Epithelial cell of esophagus (primary cell): ENCODE measurements at regions not wholly inside any gene's neighbourhood (a gene's known extent, or its start where the extent isn't known, plus 50 kb on each side); places are given as distances from the start of the nearest gene placed in this dataset.

Experiments
- DNase-seq: peaks from one replicate; pipeline ENCODE4 v3.0.0; 2010; ENCODE audit warnings: low read depth
- H3K4me3 ChIP-seq: 2 replicates; pipeline ENCODE4 v1.5.1; 2011; ENCODE audit warnings: mild to moderate bottlenecking, low read length, control low read depth
- CTCF ChIP-seq: IDR thresholded peaks from 2 replicates; pipeline ENCODE4 v1.5.1; 2011; ENCODE audit warnings: low read depth, mild to moderate bottlenecking, low read length, control low read depth, inconsistent platforms; ENCODE audit not compliant: insufficient read depth; ENCODE audit errors: missing control alignments

- TF ChIP-seq CTCF: no peak
- no peak for DNase-seq
- H3K4me3 ChIP-seq: no peak overlapping the region
These were observed 199.2 kb upstream of the SLC39A10 start for GRCh38 chr2:195457873-195458272.

GRCh38 chr2:195456771-195457170 lies 200.3 kb upstream of the SLC39A10 start:
- no peak for TF ChIP-seq CTCF
- DNase-seq: no peak
- no peak overlapping the region for H3K4me3 ChIP-seq

- TF ChIP-seq CTCF: no peak
- H3K4me3 ChIP-seq: no peak overlapping the region
- no peak for DNase-seq
These were observed 205.9 kb upstream of the SLC39A10 start for GRCh38 chr2:195451160-195451559.

GRCh38 chr2:195450552-195451113 lies 206.4 kb upstream of the SLC39A10 start:
- H3K4me3 ChIP-seq: no peak overlapping the region
- no peak for DNase-seq

GRCh38 chr2:195447323-195447975 lies 209.6 kb upstream of the SLC39A10 start:
- no peak for TF ChIP-seq CTCF

More at GRCh38 chr2:195450552-195451113, 206.4 kb upstream of the SLC39A10 start:
- no peak for TF ChIP-seq CTCF

GRCh38 chr2:195445639-195446038 lies 211.4 kb upstream of the SLC39A10 start:
- DNase-seq: no peak
- no peak for TF ChIP-seq CTCF
- no peak overlapping the region for H3K4me3 ChIP-seq

More at GRCh38 chr2:195447323-195447975, 209.6 kb upstream of the SLC39A10 start:
- DNase-seq: no peak
- H3K4me3 ChIP-seq: no peak overlapping the region

GRCh38 chr2:195443926-195444325 lies 213.1 kb upstream of the SLC39A10 start:
- no peak overlapping the region for H3K4me3 ChIP-seq
- DNase-seq: no peak
- TF ChIP-seq CTCF: no peak
